GM12865 (cell line): ENCODE measurements at regions not wholly inside any gene's neighbourhood (a gene's known extent, or its start where the extent isn't known, plus 50 kb on each side); places are given as distances from the start of the nearest gene placed in this dataset.

ENCODE experiments used
- DNase-seq: peaks from one replicate; pipeline ENCODE4 v3.0.0; 2010; ENCODE audit warnings: low read depth
- H3K4me3 ChIP-seq: 2 replicates; pipeline ENCODE4 v1.5.1; 2011; ENCODE audit warnings: mild to moderate bottlenecking, low read depth, low read length, control low read depth
- CTCF ChIP-seq: IDR thresholded peaks from 2 replicates; pipeline ENCODE4 v1.5.1; 2011; ENCODE audit warnings: low read length, control low read depth, low read depth, inconsistent platforms; ENCODE audit not compliant: insufficient read depth; ENCODE audit errors: missing control alignments

- H3K4me3 ChIP-seq: no peak overlapping the region
- TF ChIP-seq CTCF: peak; percentile 11
These were observed 235.3 kb downstream of the SYK start for GRCh38 chr9:91036826-91037510.

GRCh38 chr9:91037511-91038482, 236.2 kb downstream of the SYK start:
- no peak overlapping the region for H3K4me3 ChIP-seq
- TF ChIP-seq CTCF: no peak
- no peak for DNase-seq

More at GRCh38 chr9:91036826-91037510, 235.3 kb downstream of the SYK start:
- DNase-seq: peak; percentile 48

- TF ChIP-seq CTCF: no peak
- DNase-seq: no peak
- H3K4me3 ChIP-seq: no peak overlapping the region
These were observed 237.0 kb downstream of the SYK start for GRCh38 chr9:91038483-91039124.

- no peak for DNase-seq
These were observed 237.7 kb downstream of the SYK start for GRCh38 chr9:91039125-91039834.

GRCh38 chr9:91039835-91040140, 238.2 kb downstream of the SYK start:
- TF ChIP-seq CTCF: no peak
- no peak overlapping the region for H3K4me3 ChIP-seq
- DNase-seq: no peak

More at GRCh38 chr9:91039125-91039834, 237.7 kb downstream of the SYK start:
- no peak for TF ChIP-seq CTCF
- no peak overlapping the region for H3K4me3 ChIP-seq

GRCh38 chr9:91040371-91041215, 239.0 kb downstream of the SYK start:
- no peak for DNase-seq
- TF ChIP-seq CTCF: no peak
- H3K4me3 ChIP-seq: no peak overlapping the region
